ENCODE measurements at regions not wholly inside any gene's neighbourhood (a gene's known extent, or its start where the extent isn't known, plus 50 kb on each side); places are given as distances from the start of the nearest gene placed in this dataset.
A peak's percentile ranks its signal among the peaks of the same experiment; 100 is the strongest.

GRCh38 chr18:57269756-57270155 lies 82.6 kb upstream of the ST8SIA3 start:
- no peak overlapping the region for H3K4me3 Mint-ChIP-seq (ENCODE audit: low read depth, unreplicated experiment)
- BruUV-seq (replicated peaks), result no TSS peak
- peak overlapping the region; percentile 77 for H3K27ac Mint-ChIP-seq (ENCODE audit: unreplicated experiment)
- CTCF ChIA-PET, result no interaction called here
- peaks cover 23% of the 10 kb centered on the region for H3K36me3 Mint-ChIP-seq (ENCODE audit: insufficient read depth, unreplicated experiment)
- no peak for TF ChIP-seq CTCF (IDR thresholded peaks at IDR 0.05; ENCODE audit: unreplicated experiment)
- H3K4me1 Mint-ChIP-seq (ENCODE audit: low read depth, unreplicated experiment), result peaks cover 91% of the 10 kb centered on the region
- intact Hi-C loops (cut with micrococcal nuclease; ENCODE audit: unreplicated experiment), result loop anchor here (1.0 to 5.0 kb wide), 6 partner anchors 129 to 402 kb away; no protein-coding TSS in a partner anchor
- DNase-seq, result no peak
- H3K9me3 Mint-ChIP-seq (ENCODE audit: low read depth, unreplicated experiment), result no peaks in the 10 kb centered on the region
- no peaks in the 10 kb centered on the region for H3K27me3 Mint-ChIP-seq (ENCODE audit: unreplicated experiment)

GRCh38 chr18:57270156-57270555 lies 82.2 kb upstream of the ST8SIA3 start:
- CTCF ChIA-PET, result no interaction called here
- peak; percentile 45 for DNase-seq
- intact Hi-C loops (cut with micrococcal nuclease; ENCODE audit: unreplicated experiment), result loop anchor here (1.0 to 5.0 kb wide), 6 partner anchors 129 to 403 kb away; no protein-coding TSS in a partner anchor
- no peak for TF ChIP-seq CTCF (IDR thresholded peaks at IDR 0.05; ENCODE audit: unreplicated experiment)
- no TSS peak for BruUV-seq (replicated peaks)
- Mint-ChIP-seq H3K36me3 (ENCODE audit: insufficient read depth, unreplicated experiment) (peaks cover 23% of the 10 kb centered on the region), H3K4me3 (ENCODE audit: low read depth, unreplicated experiment) (no peak overlapping the region), H3K4me1 (ENCODE audit: low read depth, unreplicated experiment) (peaks cover 91% of the 10 kb centered on the region), H3K9me3 (ENCODE audit: low read depth, unreplicated experiment) (no peaks in the 10 kb centered on the region), H3K27me3 (ENCODE audit: unreplicated experiment) (no peaks in the 10 kb centered on the region), H3K27ac (ENCODE audit: unreplicated experiment) (peak overlapping the region; percentile 77)

GRCh38 chr18:57273194-57273593 lies 79.2 kb upstream of the ST8SIA3 start:
- BruUV-seq (replicated peaks), result no TSS peak
- Mint-ChIP-seq H3K4me3 (ENCODE audit: low read depth, unreplicated experiment) (peak overlapping the region; percentile 16), H3K27ac (ENCODE audit: unreplicated experiment) (peak overlapping the region; percentile 66), H3K36me3 (ENCODE audit: insufficient read depth, unreplicated experiment) (peaks cover 25% of the 10 kb centered on the region), H3K27me3 (ENCODE audit: unreplicated experiment) (no peaks in the 10 kb centered on the region), H3K9me3 (ENCODE audit: low read depth, unreplicated experiment) (no peaks in the 10 kb centered on the region), H3K4me1 (ENCODE audit: low read depth, unreplicated experiment) (peaks cover 90% of the 10 kb centered on the region)
- peak; percentile 44 for DNase-seq
- CTCF ChIA-PET, result interaction anchor here (0.6 kb wide), 1 partner anchor 344 kb away, joined by 5 read pairs; no protein-coding TSS in a partner anchor
- intact Hi-C loops (cut with micrococcal nuclease; ENCODE audit: unreplicated experiment), result loop anchor here (5.0 kb wide), 4 partner anchors 174 to 406 kb away; no protein-coding TSS in a partner anchor
- TF ChIP-seq CTCF (IDR thresholded peaks at IDR 0.05; ENCODE audit: unreplicated experiment), result no peak

- Mint-ChIP-seq H3K27me3 (ENCODE audit: unreplicated experiment) (no peaks in the 10 kb centered on the region), H3K4me3 (ENCODE audit: low read depth, unreplicated experiment) (no peak overlapping the region), H3K27ac (ENCODE audit: unreplicated experiment) (no peak overlapping the region), H3K9me3 (ENCODE audit: low read depth, unreplicated experiment) (no peaks in the 10 kb centered on the region), H3K36me3 (ENCODE audit: insufficient read depth, unreplicated experiment) (peaks cover 19% of the 10 kb centered on the region), H3K4me1 (ENCODE audit: low read depth, unreplicated experiment) (peaks cover 76% of the 10 kb centered on the region)
- no peak for TF ChIP-seq CTCF (IDR thresholded peaks at IDR 0.05; ENCODE audit: unreplicated experiment)
- BruUV-seq (replicated peaks), result no TSS peak
- intact Hi-C loops (cut with micrococcal nuclease; ENCODE audit: unreplicated experiment), result no loop called here
- no peak for DNase-seq
- CTCF ChIA-PET, result interaction anchor here (0.7 kb wide), 1 partner anchor 37 kb away, joined by 3 read pairs; no protein-coding TSS in a partner anchor
These were observed 77.2 kb upstream of the ST8SIA3 start for GRCh38 chr18:57275111-57275510.

Measured in Calu3 (cell line).